Endothelial cell of umbilical vein (primary cell): ENCODE measurements at regions not wholly inside any gene's neighbourhood (a gene's known extent, or its start where the extent isn't known, plus 50 kb on each side); places are given as distances from the start of the nearest gene placed in this dataset.

ENCODE experiments used
- BruUV-seq: library from RNA; stranded (reverse); fragments of 400-500 nt; replicated peaks from 2 replicates; lab custom pipeline; 2021; lab: Mats Ljungman, UMichigan
- CTCF ChIA-PET: fragments of 300-600, 350-600 bp; sonication (Branson Sonifier 250); formaldehyde crosslinking; loops from one replicate; lab custom pipeline; 2021; ENCODE audit warnings: antibody characterized with exemption, inconsistent platforms; lab: Charles Lee
- POLR2A ChIA-PET: fragments of 300-600, 350-600 bp; sonication (Branson Sonifier 250); formaldehyde crosslinking; loops from one replicate; lab custom pipeline; 2021; ENCODE audit warnings: antibody characterized with exemption, inconsistent platforms; lab: Charles Lee
- DNase-seq: peaks from one replicate; pipeline ENCODE4 v3.0.0-alpha.2; 2011; ENCODE audit warnings: low read depth, low spot score
- FAIRE-seq: peaks from 2 replicates; lab custom pipeline; 2011; peaks lifted over from hg19 to GRCh38; lab: Jason Lieb, UNC
- H2AFZ ChIP-seq: 2 replicates; pipeline ENCODE4 v1.6.0; 2012; ENCODE audit warnings: low read depth, low read length, control low read depth, inconsistent platforms
- H3K27ac ChIP-seq: 2 replicates; pipeline ENCODE4 v1.5.1; 2011; ENCODE audit warnings: low read depth, mild to moderate bottlenecking, control low read depth, low read length, moderate library complexity; ENCODE audit not compliant: insufficient read depth
- H3K27me3 ChIP-seq, 2 experiments: 2 replicates each; pipeline versions ENCODE4 v1.6.0 to v1.6.1; 2011; ENCODE audit warnings: low read length in 2 of 2, mixed read lengths in 1 of 2; ENCODE audit not compliant: control insufficient read depth in 2 of 2, insufficient read depth in 2 of 2
- H3K36me3 ChIP-seq, 2 experiments: 2 replicates in 1 of 2; 3 replicates in 1 of 2; pipeline ENCODE4 v1.5.1; 2011; ENCODE audit warnings: low read length in 2 of 2, mild to moderate bottlenecking in 1 of 2, moderate library complexity in 1 of 2; ENCODE audit not compliant: control insufficient read depth in 2 of 2, insufficient read depth in 2 of 2; ENCODE audit errors: extremely low read depth in 1 of 2
- H3K4me1 ChIP-seq: 3 replicates; pipeline ENCODE4 v1.5.1; 2011; ENCODE audit warnings: mild to moderate bottlenecking, low read length; ENCODE audit not compliant: control insufficient read depth, insufficient read depth; ENCODE audit errors: extremely low read depth
- H3K4me2 ChIP-seq: 2 replicates; pipeline ENCODE4 v1.6.1; 2011; ENCODE audit warnings: low read length, control low read depth, mixed read lengths; ENCODE audit not compliant: insufficient read depth
- H3K4me3 ChIP-seq, 3 experiments: fragments of 200-600 bp in 1 of 3; sonication (generic), shearing (Covaris generic) in 1 of 3; replicated peaks in 1 of 3; 2 replicates each; pipeline ENCODE4 v1.5.1; 2011 to 2016; ENCODE audit warnings: control low read depth in 3 of 3, low read length in 3 of 3, mild to moderate bottlenecking in 2 of 3, inconsistent platforms in 1 of 3, low read depth in 1 of 3, moderate library complexity in 1 of 3; ENCODE audit not compliant: insufficient read depth in 1 of 3
- H3K79me2 ChIP-seq: 2 replicates; pipeline ENCODE4 v1.6.0; 2012; ENCODE audit warnings: low read length, inconsistent platforms; ENCODE audit not compliant: control insufficient read depth, insufficient read depth
- H3K9ac ChIP-seq: replicated peaks from 2 replicates; pipeline ENCODE3; 2011; ENCODE audit warnings: low read length, control low read depth; ENCODE audit not compliant: insufficient read depth; ENCODE audit errors: extremely low read depth
- H3K9me1 ChIP-seq: replicated peaks from 3 replicates; pipeline ENCODE4 v1.6.0; 2011; ENCODE audit warnings: mild to moderate bottlenecking, low read length; ENCODE audit not compliant: control insufficient read depth, insufficient read depth; ENCODE audit errors: extremely low read depth
- H3K9me3 ChIP-seq: replicated peaks from 2 replicates; pipeline ENCODE4 v1.5.1; 2012; ENCODE audit warnings: low read length, inconsistent platforms; ENCODE audit not compliant: control insufficient read depth, insufficient read depth
- H4K20me1 ChIP-seq: replicated peaks from 2 replicates; pipeline ENCODE3; 2011; ENCODE audit warnings: mild to moderate bottlenecking, low read length; ENCODE audit not compliant: control insufficient read depth, insufficient read depth; ENCODE audit errors: extremely low read depth
- EZH2 ChIP-seq: IDR thresholded peaks from 2 replicates; pipeline ENCODE4 v1.6.1; 2012; ENCODE audit warnings: borderline replicate concordance, low read depth, mild to moderate bottlenecking, moderate library complexity, low read length, inconsistent platforms; ENCODE audit not compliant: severe bottlenecking
- FOS ChIP-seq: IDR thresholded peaks from 2 replicates; pipeline ENCODE4 v1.6.1; 2011; ENCODE audit warnings: mild to moderate bottlenecking, low read length, moderate library complexity, borderline replicate concordance; ENCODE audit not compliant: insufficient read depth
- GATA2 ChIP-seq: IDR thresholded peaks from 2 replicates; pipeline ENCODE4 v1.7.0; 2011; ENCODE audit warnings: low read depth, mild to moderate bottlenecking, moderate library complexity, mixed read lengths, low read length; ENCODE audit not compliant: insufficient read length, insufficient read depth
- JUN ChIP-seq: IDR thresholded peaks from 2 replicates; pipeline ENCODE4 v1.6.1; 2011; ENCODE audit warnings: borderline replicate concordance, low read depth; ENCODE audit not compliant: insufficient read length, insufficient read depth
- MYC ChIP-seq: IDR thresholded peaks from one replicate; pipeline ENCODE4 v1.6.1; 2011; ENCODE audit warnings: mild to moderate bottlenecking, low read depth, low read length
- POLR2A ChIP-seq: IDR thresholded peaks from 2 replicates; pipeline ENCODE4 v1.6.1; 2012; ENCODE audit warnings: low read depth, mild to moderate bottlenecking, control low read depth, low read length
- POLR2AphosphoS5 ChIP-seq: IDR thresholded peaks from 2 replicates; pipeline ENCODE4 v1.6.1; 2012; ENCODE audit warnings: low read depth, mild to moderate bottlenecking, control low read depth, low read length, moderate library complexity; ENCODE audit not compliant: insufficient read depth
- dilution Hi-C: fragments of 300-500 bp; cut with MboI; formaldehyde crosslinking; loops from one replicate; pipeline ENCODE4 v1.15.0; 2019; ENCODE audit warnings: low sequenced_read_pairs; ENCODE audit not compliant: extremely low pct_ligation_motif_present
- intact Hi-C: fragments of 100-400 bp; cut with micrococcal nuclease; formaldehyde crosslinking; loops from one replicate; pipeline ENCODE4 v1.10.0; 2022
- TF ChIP-seq, protein P1 (sequence below), 2 donors: IDR thresholded peaks; 1 replicate in 1 of 2; 2 replicates in 1 of 2; pipeline ENCODE4 v1.5.1; 2011; ENCODE audit warnings: low read length in 2 of 2, mild to moderate bottlenecking in 2 of 2, moderate library complexity in 2 of 2, control low read depth in 1 of 2, inconsistent platforms in 1 of 2, low read depth in 1 of 2; ENCODE audit not compliant: insufficient read depth in 1 of 2; ENCODE audit errors: extremely low read depth in 1 of 2
- TF ChIP-seq, protein P2 (sequence below): IDR thresholded peaks from 2 replicates; pipeline ENCODE4 v1.6.1; 2011; ENCODE audit not compliant: insufficient read depth, insufficient read length

DNA sequence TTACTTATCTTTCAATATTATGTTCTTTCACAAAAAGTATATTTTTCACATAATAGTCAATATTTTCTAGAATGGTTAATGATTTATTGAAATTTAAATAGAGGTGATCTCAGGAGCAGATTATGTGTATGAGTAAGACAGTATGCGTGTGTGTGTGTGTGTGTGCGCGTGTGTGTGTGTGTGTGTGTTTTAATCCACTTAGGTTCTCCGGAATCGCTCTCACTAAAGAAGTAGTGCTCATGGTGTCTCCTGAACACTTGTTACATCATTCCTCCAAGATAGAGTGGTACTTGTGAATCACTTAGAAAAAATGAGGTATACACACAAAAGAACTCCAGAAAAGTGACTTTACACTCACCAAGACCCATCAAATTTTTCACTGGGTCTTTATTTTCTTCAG, 91.0 kb upstream of the KCNH7 start:
- no peak for DNase-seq
- H3K9me3 ChIP-seq, result no peaks in the 10 kb centered on the region
- no peaks in the 10 kb centered on the region for H3K9me1 ChIP-seq
- no peaks in the 10 kb centered on the region for H3K79me2 ChIP-seq
- H3K36me3 ChIP-seq, result no peaks in the 10 kb centered on the region
- FAIRE-seq, result no peak
- H4K20me1 ChIP-seq, result no peaks in the 10 kb centered on the region
- H3K27ac ChIP-seq, result no peak overlapping the region
- intact Hi-C loops (no loop called here), dilution Hi-C loops (no loop called here)
- ChIA-PET CTCF (no interaction called here), POLR2A (no interaction called here)
- no peak for TF ChIP-seq POLR2AphosphoS5
- no peak for TF ChIP-seq EZH2
- TF ChIP-seq GATA2, result no peak
- TF ChIP-seq, protein P1, sequence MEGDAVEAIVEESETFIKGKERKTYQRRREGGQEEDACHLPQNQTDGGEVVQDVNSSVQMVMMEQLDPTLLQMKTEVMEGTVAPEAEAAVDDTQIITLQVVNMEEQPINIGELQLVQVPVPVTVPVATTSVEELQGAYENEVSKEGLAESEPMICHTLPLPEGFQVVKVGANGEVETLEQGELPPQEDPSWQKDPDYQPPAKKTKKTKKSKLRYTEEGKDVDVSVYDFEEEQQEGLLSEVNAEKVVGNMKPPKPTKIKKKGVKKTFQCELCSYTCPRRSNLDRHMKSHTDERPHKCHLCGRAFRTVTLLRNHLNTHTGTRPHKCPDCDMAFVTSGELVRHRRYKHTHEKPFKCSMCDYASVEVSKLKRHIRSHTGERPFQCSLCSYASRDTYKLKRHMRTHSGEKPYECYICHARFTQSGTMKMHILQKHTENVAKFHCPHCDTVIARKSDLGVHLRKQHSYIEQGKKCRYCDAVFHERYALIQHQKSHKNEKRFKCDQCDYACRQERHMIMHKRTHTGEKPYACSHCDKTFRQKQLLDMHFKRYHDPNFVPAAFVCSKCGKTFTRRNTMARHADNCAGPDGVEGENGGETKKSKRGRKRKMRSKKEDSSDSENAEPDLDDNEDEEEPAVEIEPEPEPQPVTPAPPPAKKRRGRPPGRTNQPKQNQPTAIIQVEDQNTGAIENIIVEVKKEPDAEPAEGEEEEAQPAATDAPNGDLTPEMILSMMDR (IDR thresholded peaks at IDR 0.05; ENCODE audit: extremely low read depth in 1 of 2, insufficient read depth in 1 of 2, low read depth in 1 of 2, low read length in 2 of 2), result no peak
- no peak for TF ChIP-seq MYC
- TF ChIP-seq FOS, result no peak
- TF ChIP-seq, protein P2, sequence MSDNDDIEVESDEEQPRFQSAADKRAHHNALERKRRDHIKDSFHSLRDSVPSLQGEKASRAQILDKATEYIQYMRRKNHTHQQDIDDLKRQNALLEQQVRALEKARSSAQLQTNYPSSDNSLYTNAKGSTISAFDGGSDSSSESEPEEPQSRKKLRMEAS, result no peak
- TF ChIP-seq JUN, result no peak
- TF ChIP-seq POLR2A, result no peak
- no peaks in the 10 kb centered on the region for H3K27me3 ChIP-seq
- H2AFZ ChIP-seq, result no peak overlapping the region
- H3K4me3 ChIP-seq, result no peak overlapping the region
- no peak overlapping the region for H3K4me2 ChIP-seq
- H3K4me1 ChIP-seq, result no peaks in the 10 kb centered on the region
- H3K9ac ChIP-seq, result no peak overlapping the region
- no TSS peak for BruUV-seq
